ENCODE measurements at regions not wholly inside any gene's neighbourhood (a gene's known extent, or its start where the extent isn't known, plus 50 kb on each side); places are given as distances from the start of the nearest gene placed in this dataset.

GRCh38 chr12:84603484-84604248, 308.9 kb downstream of the SLC6A15 start:
- DNase-seq (ENCODE audit: low read depth, low spot score) = no peak

DNA sequence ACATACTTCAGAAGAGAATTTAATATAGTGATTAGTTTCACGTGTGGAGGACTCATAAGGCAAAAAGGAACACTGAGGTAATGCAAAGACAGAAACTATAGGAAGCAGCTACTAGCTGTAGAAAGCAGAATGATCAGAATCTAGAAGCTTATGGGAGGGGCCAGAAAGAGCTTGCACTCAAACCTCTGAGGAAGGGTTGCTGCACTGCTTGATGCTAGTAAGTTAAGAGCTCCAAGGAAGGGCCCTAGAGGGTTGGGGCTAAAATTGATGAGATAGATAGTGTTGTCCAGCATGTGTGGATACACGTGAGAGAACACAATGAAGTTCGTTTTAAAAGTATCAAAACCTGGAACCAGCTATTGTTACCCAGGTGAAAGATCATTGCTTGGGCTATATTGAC, 311.1 kb downstream of the SLC6A15 start:
- no peak for DNase-seq (ENCODE audit: low read depth, low spot score)

GRCh38 chr12:84599539-84599938, 313.1 kb downstream of the SLC6A15 start:
- DNase-seq (ENCODE audit: low read depth, low spot score) = no peak

- DNase-seq (ENCODE audit: low read depth, low spot score) = no peak
Measured at GRCh38 chr12:84596266-84596665, 316.3 kb downstream of the SLC6A15 start.

GRCh38 chr12:84594157-84594556, 318.4 kb downstream of the SLC6A15 start:
- DNase-seq (ENCODE audit: low read depth, low spot score) = no peak

- DNase-seq (ENCODE audit: low read depth, low spot score) = no peak
Measured at GRCh38 chr12:84585776-84586395, 326.7 kb downstream of the SLC6A15 start.

GRCh38 chr12:84572196-84572595, 340.4 kb downstream of the SLC6A15 start:
- no peak for DNase-seq (ENCODE audit: low read depth, low spot score)

DNA sequence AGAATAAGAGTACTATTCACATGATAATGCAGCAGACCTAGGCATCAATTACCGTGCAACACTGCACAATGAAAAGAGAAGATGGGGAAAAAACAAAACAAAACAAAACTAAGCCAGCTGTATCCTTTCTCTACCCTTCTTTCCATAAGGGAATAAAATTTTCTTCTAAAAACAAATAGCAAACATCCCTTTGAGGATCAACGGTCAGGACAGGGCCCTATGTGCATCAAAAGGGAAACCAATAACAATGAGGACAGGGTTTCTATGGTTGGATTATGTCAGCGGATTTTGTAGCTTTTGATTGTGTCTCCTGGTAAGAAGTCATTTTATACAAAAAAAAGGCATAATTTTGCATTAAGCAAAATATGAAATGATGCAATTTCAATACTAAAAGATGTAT, 350.3 kb downstream of the SLC6A15 start:
- DNase-seq (ENCODE audit: low read depth, low spot score) = no peak

GRCh38 chr12:84561351-84561750, 351.2 kb downstream of the SLC6A15 start:
- DNase-seq (ENCODE audit: low read depth, low spot score) = no peak

DNA sequence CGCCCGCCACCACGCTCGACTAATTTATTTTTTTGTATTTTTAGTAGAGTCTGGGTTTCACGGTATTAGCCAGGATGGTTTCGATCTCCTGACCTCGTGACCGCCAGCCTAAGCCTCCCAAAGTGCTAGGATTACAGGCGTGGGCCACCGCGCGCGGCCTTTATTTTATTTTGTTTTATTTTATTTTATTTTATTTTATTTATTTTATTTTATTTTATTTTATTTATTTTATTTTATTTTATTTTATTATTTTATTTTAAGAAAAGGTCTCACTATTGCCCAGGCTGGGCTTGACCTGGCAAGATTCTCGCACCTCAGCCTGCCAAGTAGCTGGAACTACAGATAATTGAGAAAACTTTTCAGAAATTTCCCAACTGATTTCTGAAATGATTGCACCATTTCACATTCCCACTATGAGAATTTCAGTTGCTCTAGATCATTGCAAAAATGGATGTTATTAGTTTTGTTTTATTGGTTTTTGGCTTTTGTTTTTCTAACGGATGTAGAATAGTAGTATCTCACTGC, 358.3 kb downstream of the SLC6A15 start:
- DNase-seq (ENCODE audit: low read depth, low spot score) = no peak

- DNase-seq (ENCODE audit: low read depth, low spot score) = no peak
Measured at GRCh38 chr12:84553331-84554117, 359.1 kb downstream of the SLC6A15 start.

GRCh38 chr12:84551373-84551772, 361.2 kb downstream of the SLC6A15 start:
- no peak for DNase-seq (ENCODE audit: low read depth, low spot score)

DNA sequence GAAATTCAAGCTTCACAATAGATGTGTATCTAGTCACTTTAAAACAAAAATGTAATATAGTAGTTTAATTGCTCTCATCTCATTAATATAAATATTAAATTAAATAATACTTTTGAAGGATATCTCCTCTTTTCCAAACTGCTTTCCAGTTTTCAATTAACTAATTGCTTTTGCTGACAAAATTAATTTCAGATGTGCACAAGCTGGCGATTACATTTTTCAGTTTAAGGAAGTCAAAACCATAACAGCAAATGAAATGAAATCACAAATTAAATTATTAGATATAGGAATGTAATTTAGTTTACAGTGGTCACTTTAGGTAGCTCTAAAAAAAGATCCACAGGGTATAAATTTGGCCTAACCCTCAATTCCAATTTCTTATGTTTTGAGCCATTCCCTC, 362.1 kb downstream of the SLC6A15 start:
- DNase-seq (ENCODE audit: low read depth, low spot score) = no peak

GRCh38 chr12:84542289-84542688, 370.3 kb downstream of the SLC6A15 start:
- DNase-seq (ENCODE audit: low read depth, low spot score) = no peak

- DNase-seq (ENCODE audit: low read depth, low spot score) = no peak
Measured at GRCh38 chr12:84537666-84538065, 374.9 kb downstream of the SLC6A15 start.

DNA sequence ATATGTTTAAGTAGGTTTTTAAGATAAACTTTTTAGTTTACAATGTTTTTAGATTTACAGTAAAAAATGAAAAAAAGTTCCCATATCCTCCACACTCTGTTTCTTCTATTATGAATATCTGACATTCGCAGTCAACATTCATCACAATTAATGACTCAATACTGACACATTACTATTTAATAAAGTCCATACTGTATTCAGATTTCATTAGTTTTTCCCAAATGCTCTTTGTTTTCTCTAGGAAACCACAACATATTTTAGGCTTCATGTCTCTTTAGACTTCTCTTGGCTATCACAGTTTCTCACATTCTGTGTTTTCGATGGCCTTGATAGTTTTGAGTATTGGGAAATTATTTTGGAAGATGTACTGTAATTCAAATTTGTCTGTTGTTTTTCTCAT, 399.8 kb downstream of the SLC6A15 start:
- no peak for DNase-seq (ENCODE audit: low read depth, low spot score)

DNA sequence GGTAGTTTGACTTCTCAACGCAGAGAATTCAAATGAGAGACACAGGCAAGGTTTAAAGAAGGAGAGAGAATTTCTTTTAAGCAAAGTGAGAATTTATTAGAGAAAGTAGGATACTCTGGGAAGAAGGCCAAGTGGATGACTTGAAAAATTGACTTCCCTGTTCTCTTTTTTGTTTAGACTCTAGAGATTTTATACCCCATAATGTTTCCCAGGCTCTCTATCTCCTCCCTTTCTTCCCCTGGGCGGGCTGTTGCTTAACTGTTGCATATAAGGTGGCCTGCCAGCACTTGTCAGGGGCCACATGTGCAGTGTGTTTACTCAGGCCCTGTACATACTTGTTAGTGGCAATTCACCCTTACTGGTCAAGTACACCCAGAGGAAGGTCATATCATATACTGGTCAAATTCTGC, 403.7 kb downstream of the SLC6A15 start:
- no peak for DNase-seq (ENCODE audit: low read depth, low spot score)

GRCh38 chr12:84507956-84508850, 404.4 kb downstream of the SLC6A15 start:
- DNase-seq (ENCODE audit: low read depth, low spot score) = no peak

DNA sequence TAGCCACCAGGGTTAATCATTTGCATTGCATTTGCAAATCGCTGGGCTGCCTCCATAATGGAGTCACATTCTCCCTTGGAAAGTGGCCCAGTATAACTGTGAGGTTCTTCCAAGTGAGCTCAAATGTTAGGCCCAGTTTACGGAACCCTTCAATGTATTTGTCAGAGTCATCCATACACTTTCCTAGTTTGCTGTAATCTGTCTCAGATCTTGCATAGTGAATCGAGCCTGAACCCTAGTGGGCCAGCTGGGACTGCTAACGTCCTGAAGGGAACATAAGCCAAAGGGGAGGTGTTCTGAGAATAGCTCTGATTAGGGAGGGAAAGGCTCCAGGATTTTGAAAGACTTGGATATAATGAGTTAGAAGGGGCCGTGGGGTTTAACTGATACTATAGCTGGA, 406.3 kb downstream of the SLC6A15 start:
- no peak for DNase-seq (ENCODE audit: low read depth, low spot score)

GRCh38 chr12:84502907-84503787, 409.5 kb downstream of the SLC6A15 start:
- DNase-seq (ENCODE audit: low read depth, low spot score) = peak; percentile 27
